ENCODE measurements at regions not wholly inside any gene's neighbourhood (a gene's known extent, or its start where the extent isn't known, plus 50 kb on each side); places are given as distances from the start of the nearest gene placed in this dataset.

DNA sequence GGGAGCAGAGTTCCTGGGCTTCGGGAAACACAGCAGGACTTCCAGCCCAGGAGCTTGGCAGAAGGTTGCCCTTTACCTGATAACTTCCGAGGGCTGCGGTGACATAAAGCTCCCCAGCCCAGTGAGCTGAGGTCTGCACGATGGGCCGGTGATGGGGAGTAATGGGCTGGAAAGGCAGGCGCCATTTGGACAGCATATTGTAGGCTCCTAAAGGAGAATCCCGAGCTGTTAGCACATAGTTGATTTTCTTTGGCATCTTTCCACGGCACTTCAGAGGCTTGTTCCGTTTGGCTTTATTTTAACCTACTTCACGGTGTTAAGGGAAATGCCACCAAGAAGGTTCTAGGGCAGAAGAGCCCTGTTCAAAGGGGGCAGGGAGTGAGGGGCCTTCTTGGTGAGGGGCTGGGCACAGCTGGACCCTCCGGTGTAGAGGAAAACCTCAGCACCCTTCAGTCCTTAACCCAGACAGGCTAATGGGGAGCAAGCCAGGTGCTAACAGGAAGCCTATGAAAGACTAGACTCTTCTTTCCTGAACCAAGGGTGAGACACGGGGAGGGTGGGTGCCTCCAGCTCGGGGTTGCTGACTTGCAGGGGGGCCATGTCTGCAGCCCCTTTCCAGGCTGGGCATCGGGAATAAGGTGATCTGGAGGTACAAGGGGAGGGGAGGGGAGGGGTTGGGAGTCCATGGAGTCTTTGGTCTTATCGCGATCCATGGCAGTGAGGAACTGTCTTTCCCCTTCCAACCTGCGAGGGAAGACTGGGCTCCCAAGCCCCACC, 347.7 kb downstream of the GLRX3 start:
- ATAC-seq = no peak
- 49% methylated on average over 17 of the region's 17 CpGs for WGBS
- Histone ChIP-seq H3K4me3 (ENCODE audit: low read length) (no peak overlapping the region), H3K27ac (ENCODE audit: low read length) (no peak overlapping the region), H3K4me1 (ENCODE audit: control insufficient read depth, insufficient read depth, low read length) (no peaks in the 10 kb centered on the region), H3K9me3 (ENCODE audit: control insufficient read depth, low read length) (no peaks in the 10 kb centered on the region), H3K27me3 (ENCODE audit: control insufficient read depth, insufficient read depth) (no peaks in the 10 kb centered on the region)
- intact Hi-C loops (cut with DNase I) = no loop called here
- DNase-seq = no peak

DNA sequence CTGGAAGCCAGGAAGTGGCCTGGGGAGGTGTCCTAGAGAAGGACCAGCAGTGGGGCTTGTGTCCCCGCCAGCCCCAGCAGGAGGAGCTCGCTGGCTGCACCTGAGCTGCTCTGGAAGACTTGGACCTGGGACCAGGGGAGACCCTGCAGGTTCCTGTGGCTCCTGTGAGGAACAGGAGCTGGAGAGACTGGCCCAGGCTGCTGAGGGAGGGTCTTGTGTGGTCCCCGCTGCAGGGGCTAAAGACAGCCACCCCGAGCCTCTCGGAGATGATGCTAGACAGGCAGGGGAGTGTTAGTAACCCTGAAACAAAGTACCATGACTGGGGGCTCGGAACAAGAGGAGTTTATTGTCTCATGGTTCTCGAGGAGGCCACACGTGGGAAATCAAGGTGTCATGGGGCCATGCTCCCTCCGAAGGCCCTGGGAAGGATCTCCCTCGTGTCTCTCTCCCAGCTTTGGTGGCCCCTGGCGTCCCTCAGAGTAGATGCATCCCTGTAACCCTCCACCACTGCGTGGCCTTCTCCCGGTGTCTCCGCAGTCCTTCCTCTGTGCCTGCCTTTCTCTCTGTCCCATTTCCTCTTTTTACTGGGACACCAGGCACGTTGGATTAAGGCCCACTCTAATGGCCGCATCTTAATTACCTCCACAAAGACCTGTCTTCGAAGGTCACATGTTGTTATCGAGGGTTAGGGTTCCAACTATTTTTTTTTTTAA, 348.4 kb downstream of the GLRX3 start:
- ATAC-seq (no peak), DNase-seq (no peak)
- H3K4me1 ChIP-seq (ENCODE audit: control insufficient read depth, insufficient read depth, low read length) = no peaks in the 10 kb centered on the region
- H3K9me3 ChIP-seq (ENCODE audit: control insufficient read depth, low read length) = no peaks in the 10 kb centered on the region
- WGBS = 80% methylated on average over 18 of the region's 18 CpGs
- no peaks in the 10 kb centered on the region for H3K27me3 ChIP-seq (ENCODE audit: control insufficient read depth, insufficient read depth)
- no peak overlapping the region for H3K27ac ChIP-seq (ENCODE audit: low read length)
- intact Hi-C loops (cut with DNase I) = no loop called here
- no peak overlapping the region for H3K4me3 ChIP-seq (ENCODE audit: low read length)

DNA sequence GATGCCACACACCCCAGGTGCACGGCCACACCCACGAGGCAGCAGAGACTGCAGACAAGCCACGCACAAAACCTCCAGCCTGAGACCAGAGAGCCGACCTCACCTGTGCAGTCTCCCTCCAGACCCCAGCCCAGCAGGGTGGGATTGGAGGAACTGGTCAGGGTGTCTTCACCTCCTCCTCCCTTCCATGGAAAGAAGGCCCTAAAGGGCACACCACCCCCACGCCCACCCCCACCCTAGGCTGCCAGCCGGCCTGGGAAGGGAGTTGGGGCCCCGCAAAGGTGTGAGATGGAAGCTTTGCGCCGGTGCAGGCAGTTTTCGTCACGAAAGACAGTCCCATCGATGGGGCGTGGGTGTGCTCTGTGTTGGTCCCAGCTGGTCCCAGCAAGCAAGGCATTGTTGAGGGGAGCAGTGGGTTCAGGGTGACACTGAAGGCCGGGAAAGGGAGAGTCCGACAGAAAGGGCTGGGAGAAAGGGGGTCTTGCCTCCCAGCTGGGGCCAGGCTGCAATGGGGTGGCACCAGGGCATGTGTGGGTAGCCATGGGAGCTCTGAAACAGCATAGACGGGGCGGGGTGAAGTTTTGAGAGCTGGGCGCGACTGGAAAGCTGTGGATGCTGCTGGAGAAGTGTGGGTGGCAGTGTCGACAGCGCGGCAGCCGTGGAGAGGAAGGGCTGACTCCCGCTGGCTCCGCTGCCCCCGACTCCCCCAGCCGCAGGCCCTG, 349.2 kb downstream of the GLRX3 start:
- 77% methylated on average over 27 of the region's 27 CpGs for WGBS
- no peak overlapping the region for H3K27ac ChIP-seq (ENCODE audit: low read length)
- H3K4me1 ChIP-seq (ENCODE audit: control insufficient read depth, insufficient read depth, low read length) = no peaks in the 10 kb centered on the region
- intact Hi-C loops (cut with DNase I) = no loop called here
- H3K9me3 ChIP-seq (ENCODE audit: control insufficient read depth, low read length) = no peaks in the 10 kb centered on the region
- DNase-seq = no peak
- no peaks in the 10 kb centered on the region for H3K27me3 ChIP-seq (ENCODE audit: control insufficient read depth, insufficient read depth)
- no peak overlapping the region for H3K4me3 ChIP-seq (ENCODE audit: low read length)
- ATAC-seq = no peak

DNA sequence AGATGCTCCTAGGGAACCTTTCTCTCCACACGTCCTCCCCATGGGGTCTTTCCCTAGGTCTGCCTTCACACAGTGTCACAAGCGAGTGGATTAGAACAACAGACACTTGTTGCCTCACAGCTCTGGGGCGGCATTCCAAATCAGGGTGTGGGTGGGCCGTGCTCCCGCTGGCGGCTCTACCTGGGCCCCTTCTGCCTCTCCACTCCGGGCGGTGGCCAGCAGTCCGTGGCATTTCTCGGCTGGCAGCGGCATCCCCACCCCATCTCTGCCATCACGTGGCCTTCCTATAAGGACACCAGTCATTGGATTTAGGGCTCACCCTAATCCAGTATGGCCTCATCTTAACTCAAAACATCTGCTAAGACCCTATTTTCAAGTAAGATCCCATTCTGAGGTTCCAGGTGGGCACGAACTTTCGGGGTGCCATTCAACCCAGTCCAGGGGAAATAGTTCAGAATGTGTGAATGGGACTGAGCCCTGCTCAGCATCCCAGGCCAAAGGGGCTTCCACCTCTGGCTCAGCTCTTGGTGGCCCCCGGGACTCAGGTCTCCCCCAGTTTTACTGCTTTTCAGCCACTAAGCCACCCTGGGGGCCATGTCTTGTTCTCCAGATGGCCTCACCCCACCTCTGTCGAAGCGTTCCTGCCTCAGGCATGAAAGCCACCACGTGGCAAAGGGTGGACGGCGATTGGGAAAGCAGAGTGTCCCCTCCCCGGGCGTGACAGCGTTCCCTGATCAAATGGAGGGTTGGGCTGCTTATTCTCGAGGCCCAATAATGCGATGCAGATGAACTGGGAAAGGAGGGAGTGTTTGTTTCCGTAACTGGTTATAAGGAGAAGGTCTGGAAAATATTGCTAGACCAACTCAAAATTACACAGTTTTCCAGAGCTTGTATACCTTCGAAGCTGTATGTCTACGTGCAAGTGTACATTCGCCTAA, 350.0 kb downstream of the GLRX3 start:
- no peak overlapping the region for H3K4me3 ChIP-seq (ENCODE audit: low read length)
- no peak for DNase-seq
- intact Hi-C loops (cut with DNase I) = no loop called here
- H3K9me3 ChIP-seq (ENCODE audit: control insufficient read depth, low read length) = no peaks in the 10 kb centered on the region
- 88% methylated on average over 29 of the region's 29 CpGs for WGBS
- no peak for ATAC-seq
- H3K4me1 ChIP-seq (ENCODE audit: control insufficient read depth, insufficient read depth, low read length) = no peaks in the 10 kb centered on the region
- no peaks in the 10 kb centered on the region for H3K27me3 ChIP-seq (ENCODE audit: control insufficient read depth, insufficient read depth)
- no peak overlapping the region for H3K27ac ChIP-seq (ENCODE audit: low read length)

DNA sequence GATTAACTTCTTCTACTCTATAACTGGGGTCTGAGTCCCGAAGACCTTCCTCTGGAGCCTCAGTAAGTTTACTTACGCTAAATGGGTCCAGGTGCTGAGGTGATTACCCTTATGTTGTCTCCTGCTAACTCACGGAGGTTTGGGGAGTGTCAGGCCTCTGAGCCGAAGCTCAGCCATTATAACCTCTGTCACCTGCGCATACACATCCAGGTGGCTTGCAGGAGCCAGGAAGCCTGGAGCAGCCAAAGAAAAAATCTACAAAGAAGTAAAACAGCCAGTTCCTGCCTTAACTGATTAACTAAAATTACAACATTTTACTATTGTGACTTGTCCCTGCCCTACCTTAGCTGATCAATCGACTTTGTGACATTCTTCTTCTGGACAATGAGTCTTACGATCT, 350.7 kb downstream of the GLRX3 start:
- ATAC-seq (no peak), DNase-seq (no peak)
- H3K9me3 ChIP-seq (ENCODE audit: control insufficient read depth, low read length) = no peaks in the 10 kb centered on the region
- no peaks in the 10 kb centered on the region for H3K4me1 ChIP-seq (ENCODE audit: control insufficient read depth, insufficient read depth, low read length)
- 88% methylated on average over 7 of the region's 7 CpGs for WGBS
- no peak overlapping the region for H3K27ac ChIP-seq (ENCODE audit: low read length)
- H3K27me3 ChIP-seq (ENCODE audit: control insufficient read depth, insufficient read depth) = no peaks in the 10 kb centered on the region
- intact Hi-C loops (cut with DNase I) = no loop called here
- H3K4me3 ChIP-seq (ENCODE audit: low read length) = no peak overlapping the region

DNA sequence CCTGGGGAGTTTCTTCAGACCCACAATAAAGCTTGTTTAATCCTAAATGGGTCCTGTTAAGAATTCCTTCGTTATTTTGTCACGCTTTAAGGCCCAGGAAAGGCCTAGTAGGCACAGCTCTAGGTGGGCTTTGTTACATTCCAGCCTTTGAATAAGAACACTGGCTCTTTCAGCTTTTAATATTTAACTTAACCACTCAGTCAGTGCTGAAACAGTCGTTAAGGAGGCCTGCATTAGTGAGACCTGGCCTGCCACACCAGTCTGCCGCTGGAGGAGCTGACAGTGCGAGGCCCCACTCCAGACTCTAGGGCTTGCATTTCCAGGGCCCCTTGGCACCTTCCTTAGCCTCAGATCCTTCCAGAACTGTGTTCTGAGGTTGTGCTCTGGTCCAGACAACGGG, 351.4 kb downstream of the GLRX3 start:
- DNase-seq (no peak), ATAC-seq (no peak)
- Histone ChIP-seq H3K27me3 (ENCODE audit: control insufficient read depth, insufficient read depth) (no peaks in the 10 kb centered on the region), H3K4me1 (ENCODE audit: control insufficient read depth, insufficient read depth, low read length) (no peaks in the 10 kb centered on the region), H3K4me3 (ENCODE audit: low read length) (no peak overlapping the region), H3K27ac (ENCODE audit: low read length) (no peak overlapping the region), H3K9me3 (ENCODE audit: control insufficient read depth, low read length) (no peaks in the 10 kb centered on the region)
- intact Hi-C loops (cut with DNase I) = no loop called here
- WGBS = 58% methylated on average over 6 of the region's 6 CpGs

DNA sequence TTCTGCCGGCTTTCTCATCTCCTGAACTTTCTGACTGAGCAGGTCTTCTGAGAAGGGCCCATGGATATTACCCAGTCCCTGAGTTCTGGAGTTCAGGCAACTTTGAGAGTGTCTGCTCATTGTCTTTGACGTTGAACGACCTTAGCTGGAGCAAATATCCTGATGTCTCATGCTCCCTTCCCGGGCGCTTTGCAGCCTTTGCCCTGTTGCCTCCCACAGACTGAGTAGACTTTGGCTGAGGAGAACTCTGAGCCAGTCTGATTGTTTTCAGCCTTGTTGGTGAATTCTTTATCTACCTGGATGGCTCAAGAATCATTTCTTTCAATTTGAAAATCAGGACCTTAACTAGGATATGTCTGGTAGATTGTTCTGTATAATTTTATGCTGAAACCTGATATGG, 353.7 kb downstream of the GLRX3 start:
- Histone ChIP-seq H3K4me1 (ENCODE audit: control insufficient read depth, insufficient read depth, low read length) (no peaks in the 10 kb centered on the region), H3K27ac (ENCODE audit: low read length) (no peak overlapping the region), H3K27me3 (ENCODE audit: control insufficient read depth, insufficient read depth) (no peaks in the 10 kb centered on the region), H3K4me3 (ENCODE audit: low read length) (no peak overlapping the region), H3K9me3 (ENCODE audit: control insufficient read depth, low read length) (no peaks in the 10 kb centered on the region)
- DNase-seq (no peak), ATAC-seq (no peak)
- intact Hi-C loops (cut with DNase I) = no loop called here
- WGBS = 78% methylated on average over 5 of the region's 5 CpGs

DNA sequence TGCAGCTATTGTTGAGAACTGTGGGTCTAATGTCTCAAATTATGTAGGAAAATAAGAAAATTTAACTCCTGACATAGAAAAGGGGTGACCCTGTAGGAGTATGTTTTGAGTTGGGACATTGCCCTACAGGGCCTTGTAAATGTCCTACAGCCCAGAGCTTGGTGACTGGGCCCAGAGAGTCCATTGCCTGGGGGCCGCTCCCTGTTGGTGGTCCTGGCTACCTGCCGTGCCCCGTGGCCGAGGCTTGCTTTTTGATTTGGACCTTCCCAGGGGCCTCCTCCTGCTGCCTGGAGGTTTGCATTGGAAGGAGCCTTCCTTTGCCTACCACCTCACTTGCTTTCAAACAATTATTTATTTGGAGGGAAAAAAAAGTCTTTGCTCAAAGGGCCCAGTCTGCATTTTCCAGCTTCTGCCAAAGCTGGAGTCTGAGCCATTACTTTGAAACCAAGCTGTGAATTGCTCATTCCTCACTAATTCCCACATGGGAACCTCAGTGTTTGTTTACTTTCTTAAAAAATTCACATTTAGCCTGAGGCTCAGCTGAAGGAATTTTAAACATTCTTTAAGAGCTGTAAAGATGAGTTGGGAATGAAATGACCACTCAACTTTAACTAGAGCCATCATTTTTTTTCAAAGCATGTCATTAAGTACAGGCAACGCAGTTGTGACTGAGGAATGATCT, 355.0 kb downstream of the GLRX3 start:
- Histone ChIP-seq H3K27ac (ENCODE audit: low read length) (no peak overlapping the region), H3K4me3 (ENCODE audit: low read length) (no peak overlapping the region), H3K4me1 (ENCODE audit: control insufficient read depth, insufficient read depth, low read length) (no peaks in the 10 kb centered on the region), H3K27me3 (ENCODE audit: control insufficient read depth, insufficient read depth) (no peaks in the 10 kb centered on the region), H3K9me3 (ENCODE audit: control insufficient read depth, low read length) (no peaks in the 10 kb centered on the region)
- intact Hi-C loops (cut with DNase I) = no loop called here
- DNase-seq = no peak
- ATAC-seq = no peak
- 67% methylated on average over 5 of the region's 5 CpGs for WGBS

DNA sequence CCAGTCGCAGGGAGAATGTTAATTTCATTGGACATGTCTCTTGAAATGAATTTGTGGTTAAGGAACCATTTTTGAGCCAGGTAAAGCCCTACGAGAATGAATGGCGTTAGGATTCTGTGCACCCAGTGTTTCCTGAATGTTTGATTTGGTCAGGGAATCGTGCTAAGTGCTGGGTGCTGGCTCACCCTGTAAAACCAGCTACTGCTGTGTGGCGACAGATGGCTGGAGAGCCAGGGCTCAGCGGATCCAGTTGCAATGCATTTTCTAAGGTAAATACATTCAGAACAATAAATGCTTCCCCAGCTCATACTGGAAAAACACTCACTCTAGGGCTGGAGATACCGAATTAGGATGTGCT, 355.5 kb downstream of the GLRX3 start:
- no peaks in the 10 kb centered on the region for H3K9me3 ChIP-seq (ENCODE audit: control insufficient read depth, low read length)
- H3K27me3 ChIP-seq (ENCODE audit: control insufficient read depth, insufficient read depth) = no peaks in the 10 kb centered on the region
- DNase-seq (no peak), ATAC-seq (no peak)
- intact Hi-C loops (cut with DNase I) = no loop called here
- 74% methylated on average over 7 of the region's 7 CpGs for WGBS
- H3K4me1 ChIP-seq (ENCODE audit: control insufficient read depth, insufficient read depth, low read length) = no peaks in the 10 kb centered on the region
- H3K27ac ChIP-seq (ENCODE audit: low read length) = no peak overlapping the region
- no peak overlapping the region for H3K4me3 ChIP-seq (ENCODE audit: low read length)

DNA sequence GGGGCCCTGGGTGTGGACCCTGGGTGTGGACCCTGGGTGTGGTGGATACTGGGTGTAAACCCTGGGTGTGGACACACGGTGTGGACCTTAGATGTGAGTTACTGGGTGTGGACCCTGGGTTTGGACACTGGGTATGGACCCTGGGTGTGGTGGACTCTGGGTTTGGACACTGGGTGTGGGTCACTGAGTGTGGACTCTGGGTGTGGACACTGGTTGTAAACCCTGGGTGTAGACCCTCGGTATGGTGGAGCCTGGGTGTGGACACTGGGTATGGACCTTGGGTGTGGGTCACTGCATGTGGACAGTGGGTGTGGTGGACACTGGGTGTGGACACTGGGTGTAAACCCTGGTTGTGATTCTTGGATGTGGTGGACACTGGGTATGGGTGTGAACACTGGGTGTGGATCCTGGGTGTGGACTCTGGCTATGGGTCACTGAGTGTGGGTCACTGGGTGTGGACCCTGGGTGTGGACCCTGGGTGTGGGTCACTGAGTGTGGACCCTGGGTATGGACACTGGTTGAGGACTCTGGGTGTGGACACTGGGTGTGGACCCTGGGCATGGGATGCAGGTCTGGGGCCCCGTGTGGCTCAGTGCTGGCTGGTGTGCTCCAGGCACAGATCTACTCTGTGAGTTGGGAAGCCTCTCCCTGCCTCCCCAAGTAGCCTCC, 356.2 kb downstream of the GLRX3 start:
- Histone ChIP-seq H3K27me3 (ENCODE audit: control insufficient read depth, insufficient read depth) (no peaks in the 10 kb centered on the region), H3K4me1 (ENCODE audit: control insufficient read depth, insufficient read depth, low read length) (no peaks in the 10 kb centered on the region), H3K4me3 (ENCODE audit: low read length) (no peak overlapping the region), H3K9me3 (ENCODE audit: control insufficient read depth, low read length) (no peaks in the 10 kb centered on the region), H3K27ac (ENCODE audit: low read length) (no peak overlapping the region)
- 85% methylated on average over 3 of the region's 3 CpGs for WGBS
- intact Hi-C loops (cut with DNase I) = no loop called here
- DNase-seq = no peak
- ATAC-seq = no peak
